Caki2 (cell line): ENCODE measurements at regions not wholly inside any gene's neighbourhood (a gene's known extent, or its start where the extent isn't known, plus 50 kb on each side); places are given as distances from the start of the nearest gene placed in this dataset.

Experiments used
- DNase-seq: peaks from one replicate; pipeline ENCODE4 v3.0.0-alpha.2; 2015; ENCODE audit warnings: low read depth
- in situ Hi-C: cut with HindIII; loops from 2 replicates; pipeline ENCODE4 v1.10.0; 2016; ENCODE audit warnings: low sequenced_read_pairs, low pct_unique_long_range_greater_than_20kb, mixed read lengths

DNA sequence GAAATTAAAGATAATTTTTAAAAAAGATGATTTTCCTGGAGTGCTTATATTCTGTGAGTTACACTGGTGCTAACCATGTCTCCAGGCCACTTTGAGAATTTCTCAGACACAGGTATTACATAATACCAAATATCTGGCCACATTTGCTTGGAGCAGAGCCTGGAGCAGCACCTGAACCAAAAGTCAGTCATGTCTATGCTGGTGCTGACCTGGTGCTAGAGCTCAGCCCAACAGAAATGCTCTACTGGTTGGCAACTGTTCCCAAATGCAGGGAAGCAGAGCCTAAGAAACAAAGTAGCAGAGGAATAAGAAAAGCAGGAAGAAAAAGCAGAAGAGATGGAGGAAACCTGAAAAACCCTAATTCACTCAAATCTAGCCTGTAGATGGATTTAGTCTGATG is 135.7 kb upstream of the SLC7A14 start:
- no peak for DNase-seq
- in situ Hi-C loops, result no loop called here

DNA sequence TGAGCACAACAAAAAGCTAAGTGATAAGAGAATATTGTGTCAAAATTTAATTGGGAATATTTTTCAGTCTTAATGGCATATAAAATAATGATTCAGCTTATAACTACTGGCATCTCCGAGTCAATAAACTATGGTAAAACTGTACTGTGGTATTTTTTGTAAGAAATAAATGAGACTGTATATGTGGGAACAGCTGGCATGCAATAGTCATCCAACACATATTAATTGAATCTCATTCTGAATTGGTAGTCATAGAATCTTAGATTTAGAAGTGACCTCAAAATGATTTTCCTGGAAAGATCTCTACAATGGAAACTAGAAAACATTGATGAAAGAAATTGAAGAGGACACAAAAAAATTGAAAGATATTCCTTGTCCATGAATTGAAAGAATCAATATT is 133.4 kb upstream of the SLC7A14 start:
- in situ Hi-C loops, result no loop called here
- no peak for DNase-seq

DNA sequence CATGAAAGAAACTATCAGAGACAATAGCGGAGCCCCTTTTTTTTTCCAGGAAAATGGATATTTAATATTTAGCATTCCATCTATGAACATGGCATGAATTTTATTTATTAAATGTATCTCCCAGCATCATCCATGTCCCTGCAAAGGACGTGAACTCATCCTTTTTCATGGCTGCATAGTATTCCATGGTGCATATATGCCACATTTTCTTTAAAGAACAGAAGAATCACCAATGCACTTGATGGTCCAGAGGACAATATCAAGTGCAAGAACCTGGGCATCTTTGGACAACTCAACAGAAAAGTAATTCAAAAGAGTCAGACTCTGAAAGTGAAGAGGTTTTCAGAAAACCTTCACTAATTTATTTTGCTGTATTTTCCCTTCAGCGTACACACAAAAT is 133.0 kb upstream of the SLC7A14 start:
- in situ Hi-C loops, result no loop called here

GRCh38 chr3:170717410-170718402 is 131.8 kb upstream of the SLC7A14 start:
- no peak for DNase-seq
- in situ Hi-C loops, result no loop called here

More for the DNA sequence above, 133.0 kb upstream of the SLC7A14 start:
- no peak for DNase-seq

GRCh38 chr3:170716172-170716805 is 130.4 kb upstream of the SLC7A14 start:
- DNase-seq, result no peak
- in situ Hi-C loops, result no loop called here

GRCh38 chr3:170714562-170715535 is 129.0 kb upstream of the SLC7A14 start:
- in situ Hi-C loops, result no loop called here
- no peak for DNase-seq

GRCh38 chr3:170714122-170714521 is 128.2 kb upstream of the SLC7A14 start:
- in situ Hi-C loops, result no loop called here
- DNase-seq, result no peak

DNA sequence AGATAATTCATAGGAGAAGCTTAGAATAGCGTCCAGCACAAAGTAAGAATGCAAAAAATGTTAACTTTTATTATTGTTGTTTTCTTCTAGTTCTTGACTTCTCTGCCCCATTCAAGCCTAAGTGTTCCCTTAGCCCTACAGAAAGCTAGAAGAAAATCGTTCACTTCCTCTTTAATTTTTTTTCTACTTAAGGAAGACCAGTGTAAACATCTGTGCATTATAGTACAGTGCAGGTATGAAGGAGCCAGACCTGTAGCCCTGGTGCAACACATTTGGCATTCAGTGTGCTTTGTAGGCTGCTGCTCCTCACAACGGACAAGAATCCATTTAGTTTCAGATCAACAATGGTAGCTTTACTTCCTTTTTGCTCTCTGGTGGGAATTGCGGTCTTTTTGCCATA is 127.8 kb upstream of the SLC7A14 start:
- DNase-seq, result no peak
- in situ Hi-C loops, result no loop called here

- in situ Hi-C loops, result no loop called here
- DNase-seq, result no peak
Observed at GRCh38 chr3:170712798-170713197, 126.9 kb upstream of the SLC7A14 start.

DNA sequence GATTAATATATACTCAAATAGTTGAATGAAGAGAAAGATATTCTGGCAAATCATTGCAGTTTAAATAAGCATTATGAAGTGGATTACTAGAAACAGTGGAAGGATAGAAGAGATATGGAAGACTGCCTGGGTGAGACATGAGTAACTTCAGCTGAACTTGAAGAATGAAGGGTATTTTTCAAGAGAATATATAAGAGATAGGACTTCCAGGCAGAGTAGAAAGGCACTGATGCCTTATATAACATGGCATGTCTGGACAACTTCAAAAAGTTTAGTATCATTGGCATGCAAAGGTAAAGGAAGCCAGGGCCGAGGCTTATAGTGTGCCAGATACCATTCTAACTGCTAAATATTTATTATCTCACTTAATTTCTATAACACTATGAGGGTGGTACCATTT is 126.5 kb upstream of the SLC7A14 start:
- in situ Hi-C loops, result no loop called here

GRCh38 chr3:170711786-170712185 is 125.9 kb upstream of the SLC7A14 start:
- DNase-seq, result no peak
- in situ Hi-C loops, result no loop called here

More for the DNA sequence above, 126.5 kb upstream of the SLC7A14 start:
- DNase-seq, result no peak

DNA sequence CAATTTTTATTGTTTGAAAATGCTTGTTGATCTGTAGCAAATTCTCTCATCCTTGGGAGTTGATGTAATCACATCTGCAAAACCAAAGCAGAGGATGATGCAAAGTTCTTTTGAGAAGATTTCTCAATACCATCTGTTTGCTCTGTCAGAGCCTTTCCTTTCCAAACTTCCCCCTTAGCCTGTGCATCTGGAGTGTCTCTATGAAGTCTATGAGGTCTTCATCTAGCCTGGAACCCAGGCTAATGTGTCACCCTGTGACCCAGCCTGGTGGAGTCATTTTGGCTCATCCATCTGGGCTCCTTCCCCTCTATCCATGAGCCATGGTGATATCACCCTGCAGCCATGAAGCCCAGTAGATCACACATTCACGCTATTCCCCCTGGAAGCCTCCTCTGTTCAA is 123.2 kb upstream of the SLC7A14 start:
- DNase-seq, result no peak
- in situ Hi-C loops, result no loop called here

DNA sequence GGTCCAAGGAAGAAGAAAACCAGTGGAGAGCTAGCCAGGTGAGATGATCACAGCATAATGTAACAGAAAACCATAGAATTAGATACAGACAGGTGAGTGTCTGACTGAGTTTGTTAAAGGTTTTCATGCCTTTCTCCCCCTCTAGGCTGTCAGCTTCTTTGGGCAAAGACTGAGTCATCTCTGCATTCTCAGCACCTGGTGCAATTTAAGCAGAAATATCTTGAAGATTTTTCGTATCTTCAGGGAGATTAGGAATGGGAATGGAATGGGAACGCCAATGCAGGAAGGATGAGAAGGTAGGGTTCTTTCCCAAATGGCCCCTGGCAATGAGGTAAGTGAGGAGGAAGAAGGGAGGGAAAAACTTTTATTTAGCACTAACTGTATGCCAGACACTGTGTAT is 122.0 kb upstream of the SLC7A14 start:
- in situ Hi-C loops, result no loop called here
- no peak for DNase-seq

DNA sequence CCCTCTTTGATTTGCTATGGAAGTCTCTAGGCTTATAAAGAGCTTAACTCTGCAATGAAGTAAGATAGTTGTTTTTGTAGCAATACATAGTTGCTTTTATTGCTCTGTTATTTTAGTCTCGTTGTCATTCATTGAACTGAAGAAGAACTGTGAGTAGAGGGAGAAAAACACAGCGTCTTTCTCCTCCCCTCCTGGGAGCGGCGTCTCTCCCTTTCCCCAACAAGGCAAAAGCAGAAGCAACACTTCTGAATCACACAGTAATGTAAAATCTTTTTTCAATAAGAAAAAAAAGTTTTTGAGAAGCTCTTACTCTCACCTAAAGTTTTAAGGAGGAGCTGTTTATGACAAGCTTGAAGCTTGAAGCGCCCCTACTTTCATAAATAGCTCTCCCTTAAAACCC is 119.3 kb upstream of the SLC7A14 start:
- in situ Hi-C loops, result no loop called here
- DNase-seq, result no peak

DNA sequence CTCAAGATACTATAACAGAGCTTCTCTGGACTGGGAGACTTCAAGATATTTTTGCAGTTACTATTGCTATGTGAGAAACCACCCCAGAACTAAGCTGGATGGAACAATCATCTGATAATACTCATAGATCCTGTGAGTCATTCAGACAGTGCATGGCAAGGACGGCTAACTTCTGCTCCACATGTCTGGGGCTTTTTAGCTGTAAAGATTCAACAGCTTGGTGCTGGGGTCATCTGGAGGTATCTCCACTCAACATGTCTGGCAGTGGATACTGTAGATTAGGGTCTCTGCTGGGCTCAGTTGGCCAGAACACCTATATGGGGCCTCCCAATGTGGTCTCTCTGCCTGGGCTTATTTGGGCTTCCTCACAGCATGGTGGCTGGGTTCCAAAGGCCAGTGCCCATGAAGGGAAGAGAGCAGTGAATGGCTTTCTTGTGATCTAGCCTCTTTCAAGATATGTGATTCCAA is 117.3 kb upstream of the SLC7A14 start:
- DNase-seq, result no peak
- in situ Hi-C loops, result no loop called here

- no peak for DNase-seq
- in situ Hi-C loops, result no loop called here
Observed at GRCh38 chr3:170701696-170702678, 116.1 kb upstream of the SLC7A14 start.

DNA sequence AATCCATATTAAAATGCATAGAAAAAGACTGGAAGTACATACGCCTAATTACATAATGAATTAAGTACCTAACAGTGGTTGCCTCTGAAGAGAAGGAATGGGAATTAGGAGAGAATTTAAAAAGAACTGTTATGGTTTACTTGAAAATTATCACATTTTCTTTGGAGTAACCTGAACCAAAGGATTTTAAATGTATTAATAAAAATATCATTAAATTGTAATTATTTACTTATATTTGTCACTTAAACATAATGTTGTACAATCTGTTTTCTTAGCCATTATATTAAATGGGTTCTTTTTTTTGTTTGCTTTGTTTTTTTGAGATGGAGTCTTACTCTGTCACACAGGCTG is 114.2 kb upstream of the SLC7A14 start:
- DNase-seq, result no peak

More for the DNA sequence above, 114.2 kb upstream of the SLC7A14 start:
- in situ Hi-C loops, result no loop called here
